ENCODE measurements at regions not wholly inside any gene's neighbourhood (a gene's known extent, or its start where the extent isn't known, plus 50 kb on each side); places are given as distances from the start of the nearest gene placed in this dataset.

DNA sequence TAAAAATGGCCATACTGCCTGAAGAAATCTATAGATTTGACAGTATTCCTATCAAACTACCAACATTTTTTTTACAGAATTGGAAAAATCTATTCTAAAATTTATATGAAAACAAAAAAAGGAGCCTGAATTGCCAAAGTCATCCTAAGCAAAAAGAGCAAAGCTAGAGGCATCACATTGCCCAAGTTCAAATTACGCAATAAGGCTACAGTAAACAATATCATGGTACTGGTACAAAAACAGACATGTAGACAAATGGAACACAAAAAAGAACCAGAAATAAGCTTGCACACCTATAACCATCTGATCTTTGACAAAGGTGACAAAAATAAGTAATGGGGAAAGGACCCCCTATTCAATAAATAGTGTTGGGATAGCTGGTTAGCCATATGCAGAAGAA lies 50.2 kb upstream of the THSD7B start:
- TF ChIP-seq, protein P1, sequence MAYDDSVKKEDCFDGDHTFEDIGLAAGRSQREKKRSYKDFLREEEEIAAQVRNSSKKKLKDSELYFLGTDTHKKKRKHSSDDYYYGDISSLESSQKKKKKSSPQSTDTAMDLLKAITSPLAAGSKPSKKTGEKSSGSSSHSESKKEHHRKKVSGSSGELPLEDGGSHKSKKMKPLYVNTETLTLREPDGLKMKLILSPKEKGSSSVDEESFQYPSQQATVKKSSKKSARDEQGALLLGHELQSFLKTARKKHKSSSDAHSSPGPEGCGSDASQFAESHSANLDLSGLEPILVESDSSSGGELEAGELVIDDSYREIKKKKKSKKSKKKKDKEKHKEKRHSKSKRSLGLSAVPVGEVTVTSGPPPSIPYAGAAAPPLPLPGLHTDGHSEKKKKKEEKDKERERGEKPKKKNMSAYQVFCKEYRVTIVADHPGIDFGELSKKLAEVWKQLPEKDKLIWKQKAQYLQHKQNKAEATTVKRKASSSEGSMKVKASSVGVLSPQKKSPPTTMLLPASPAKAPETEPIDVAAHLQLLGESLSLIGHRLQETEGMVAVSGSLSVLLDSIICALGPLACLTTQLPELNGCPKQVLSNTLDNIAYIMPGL (CRISPR knock-in tag; IDR thresholded peaks at IDR 0.05; ENCODE audit: borderline replicate concordance): no peak
- TF ChIP-seq MAZ (IDR thresholded peaks at IDR 0.05; ENCODE audit: borderline replicate concordance, low read depth, low read length): no peak
- no peak for TF ChIP-seq RAD21 (conservative IDR thresholded peaks at IDR 0.05 in 1 of 2, IDR thresholded peaks at IDR 0.05 in 1 of 2)
- ChIA-PET CTCF (no interaction called here), POLR2A (no interaction called here)
- Histone ChIP-seq H3K4me3 (no peak overlapping the region), H3K4me1 (no peaks in the 10 kb centered on the region), H3K4me2 (no peak overlapping the region), H3K27ac (no peak overlapping the region), H3K9me3 (no peaks in the 10 kb centered on the region)
- FAIRE-seq: no peak
- 28% methylated on average over 1 of the region's 1 CpG for WGBS (ENCODE audit: missing lambda C conversion rate)
- ATAC-seq: no peak
- no peak for DNase-seq (ENCODE audit: low read depth in 1 of 2, low spot score in 1 of 2)

DNA sequence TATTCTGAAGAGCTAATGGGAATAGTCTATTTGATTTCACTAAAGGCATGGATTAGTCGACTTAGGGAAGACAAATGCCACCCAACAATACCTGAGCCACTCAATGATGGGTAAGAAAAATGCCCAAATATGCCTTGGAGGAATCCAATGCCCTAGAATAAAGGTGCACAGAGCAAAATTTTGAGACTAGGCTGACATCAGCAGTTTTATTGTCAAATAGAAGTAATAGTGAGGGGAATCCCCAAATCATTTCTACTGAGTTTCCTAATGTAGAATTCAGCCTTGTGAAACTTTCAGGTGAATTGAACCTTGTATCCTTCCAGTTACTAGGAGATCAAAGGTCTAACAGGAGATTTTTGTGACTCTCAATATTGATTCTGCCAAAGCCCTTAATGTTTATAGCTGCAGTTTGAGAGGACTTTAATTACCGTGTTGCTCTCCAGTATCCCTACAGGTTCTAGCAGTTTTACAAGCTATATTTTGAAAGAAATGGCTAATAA lies 50.8 kb upstream of the THSD7B start:
- CTCF ChIA-PET: no interaction called here
- Histone ChIP-seq H3K4me3 (no peak overlapping the region), H3K9me3 (no peaks in the 10 kb centered on the region), H3K4me1 (no peaks in the 10 kb centered on the region), H3K4me2 (no peak overlapping the region), H3K27ac (no peak overlapping the region)
- WGBS (ENCODE audit: missing lambda C conversion rate): 3% methylated on average over 2 of the region's 2 CpGs
- POLR2A ChIA-PET: no interaction called here
- ATAC-seq (no peak), DNase-seq (ENCODE audit: low read depth in 1 of 2, low spot score in 1 of 2) (no peak), FAIRE-seq (no peak)
- TF ChIP-seq MAFK (IDR thresholded peaks at IDR 0.05; ENCODE audit: partially characterized antibody): peak; percentile 18
- no peak for TF ChIP-seq JUN (IDR thresholded peaks at IDR 0.05)

DNA sequence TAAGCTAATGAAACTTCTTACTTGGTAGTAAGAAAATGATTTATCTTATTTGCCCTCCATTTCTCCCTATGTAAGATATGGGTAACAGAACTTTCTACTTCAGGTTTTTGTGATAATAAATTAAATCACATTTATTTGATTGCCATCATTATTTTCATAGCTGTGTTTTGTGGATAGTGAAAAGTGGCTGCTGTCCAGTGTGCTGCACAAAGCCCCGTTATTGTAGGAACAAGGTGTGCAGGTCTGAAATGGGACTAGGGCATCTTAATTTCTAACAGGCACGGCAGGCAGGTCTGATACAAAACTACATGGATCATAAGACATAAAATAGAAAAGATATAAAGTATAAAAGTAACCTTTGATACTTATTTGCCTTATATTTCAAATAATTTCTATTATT lies 51.6 kb upstream of the THSD7B start:
- TF ChIP-seq BHLHE40 (IDR thresholded peaks at IDR 0.05; ENCODE audit: low read depth, low read length) (no peak), MAZ (IDR thresholded peaks at IDR 0.05; ENCODE audit: borderline replicate concordance, low read depth, low read length) (no peak), ESRRA (IDR thresholded peaks at IDR 0.05; ENCODE audit: borderline replicate concordance, low read length) (no peak), CHD2 (IDR thresholded peaks at IDR 0.05; ENCODE audit: low read length, partially characterized antibody) (no peak), EHF (CRISPR knock-in tag; IDR thresholded peaks at IDR 0.05) (no peak), JUN (IDR thresholded peaks at IDR 0.05) (no peak), HOXB13 (CRISPR knock-in tag; IDR thresholded peaks at IDR 0.05; ENCODE audit: low read depth) (no peak), RNF2 (IDR thresholded peaks at IDR 0.05; ENCODE audit: borderline replicate concordance, low read depth) (no peak), KDM5A (IDR thresholded peaks at IDR 0.05) (no peak), EP300 (IDR thresholded peaks at IDR 0.05) (no peak), NR3C1 (IDR thresholded peaks at IDR 0.05) (no peak), RFX5 (IDR thresholded peaks at IDR 0.05) (no peak), KDM1A (IDR thresholded peaks at IDR 0.05; ENCODE audit: low read depth) (no peak)
- TF ChIP-seq, protein P2, sequence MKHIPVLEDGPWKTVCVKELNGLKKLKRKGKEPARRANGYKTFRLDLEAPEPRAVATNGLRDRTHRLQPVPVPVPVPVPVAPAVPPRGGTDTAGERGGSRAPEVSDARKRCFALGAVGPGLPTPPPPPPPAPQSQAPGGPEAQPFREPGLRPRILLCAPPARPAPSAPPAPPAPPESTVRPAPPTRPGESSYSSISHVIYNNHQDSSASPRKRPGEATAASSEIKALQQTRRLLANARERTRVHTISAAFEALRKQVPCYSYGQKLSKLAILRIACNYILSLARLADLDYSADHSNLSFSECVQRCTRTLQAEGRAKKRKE (CRISPR knock-in tag; IDR thresholded peaks at IDR 0.05; ENCODE audit: low read depth): no peak
- TF ChIP-seq, protein P3, sequence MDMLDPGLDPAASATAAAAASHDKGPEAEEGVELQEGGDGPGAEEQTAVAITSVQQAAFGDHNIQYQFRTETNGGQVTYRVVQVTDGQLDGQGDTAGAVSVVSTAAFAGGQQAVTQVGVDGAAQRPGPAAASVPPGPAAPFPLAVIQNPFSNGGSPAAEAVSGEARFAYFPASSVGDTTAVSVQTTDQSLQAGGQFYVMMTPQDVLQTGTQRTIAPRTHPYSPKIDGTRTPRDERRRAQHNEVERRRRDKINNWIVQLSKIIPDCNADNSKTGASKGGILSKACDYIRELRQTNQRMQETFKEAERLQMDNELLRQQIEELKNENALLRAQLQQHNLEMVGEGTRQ (IDR thresholded peaks at IDR 0.05): no peak
- DNase-seq (ENCODE audit: low read depth in 1 of 2, low spot score in 1 of 2) (no peak), FAIRE-seq (no peak), ATAC-seq (no peak)
- ChIA-PET POLR2A (no interaction called here), CTCF (no interaction called here)
- no peak overlapping the region for H3K4me3 ChIP-seq
- no peaks in the 10 kb centered on the region for H3K9me3 ChIP-seq
- no peaks in the 10 kb centered on the region for H3K4me1 ChIP-seq
- H3K4me2 ChIP-seq: no peak overlapping the region
- H3K27ac ChIP-seq: no peak overlapping the region
- WGBS (ENCODE audit: missing lambda C conversion rate): 0% methylated on average over 2 of the region's 2 CpGs

DNA sequence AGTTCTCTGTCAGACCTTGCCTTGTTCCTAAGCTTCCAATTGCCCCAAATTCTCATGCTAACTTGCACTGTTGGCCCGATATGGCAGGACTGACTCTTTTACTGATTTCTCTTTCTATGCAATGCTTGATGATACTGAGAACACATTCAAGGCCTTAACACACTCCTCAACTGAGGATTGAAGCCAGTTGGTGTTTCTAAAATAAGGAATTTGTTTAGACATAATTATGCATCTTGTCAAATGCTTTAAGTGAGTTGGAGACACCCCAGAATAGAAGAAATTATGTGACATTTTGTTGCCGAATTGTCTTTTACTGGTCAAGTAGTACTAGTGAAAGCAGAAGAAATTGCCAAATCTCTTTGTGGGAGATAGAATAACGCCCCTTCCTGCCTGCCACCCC lies 60.0 kb upstream of the THSD7B start:
- no peak overlapping the region for H3K27ac ChIP-seq
- CTCF ChIA-PET: no interaction called here
- ATAC-seq (no peak), FAIRE-seq (no peak), DNase-seq (ENCODE audit: low read depth in 1 of 2, low spot score in 1 of 2) (no peak)
- no peak overlapping the region for H3K4me2 ChIP-seq
- H3K4me1 ChIP-seq: no peaks in the 10 kb centered on the region
- WGBS (ENCODE audit: missing lambda C conversion rate): 1% methylated on average over 3 of the region's 3 CpGs
- no peaks in the 10 kb centered on the region for H3K9me3 ChIP-seq
- POLR2A ChIA-PET: no interaction called here
- H3K4me3 ChIP-seq: no peak overlapping the region
- TF ChIP-seq KDM5A (IDR thresholded peaks at IDR 0.05): no peak
- TF ChIP-seq BHLHE40 (IDR thresholded peaks at IDR 0.05; ENCODE audit: low read depth, low read length): no peak
- TF ChIP-seq RFX5 (IDR thresholded peaks at IDR 0.05): no peak
- TF ChIP-seq EP300 (IDR thresholded peaks at IDR 0.05): no peak
- TF ChIP-seq, protein P3 (IDR thresholded peaks at IDR 0.05): no peak
- no peak for TF ChIP-seq CBX8 (IDR thresholded peaks at IDR 0.05)
- no peak for TF ChIP-seq RNF2 (IDR thresholded peaks at IDR 0.05; ENCODE audit: borderline replicate concordance, low read depth)
- TF ChIP-seq MYC (IDR thresholded peaks at IDR 0.05; ENCODE audit: borderline replicate concordance, low read length): no peak
- TF ChIP-seq, protein P4, sequence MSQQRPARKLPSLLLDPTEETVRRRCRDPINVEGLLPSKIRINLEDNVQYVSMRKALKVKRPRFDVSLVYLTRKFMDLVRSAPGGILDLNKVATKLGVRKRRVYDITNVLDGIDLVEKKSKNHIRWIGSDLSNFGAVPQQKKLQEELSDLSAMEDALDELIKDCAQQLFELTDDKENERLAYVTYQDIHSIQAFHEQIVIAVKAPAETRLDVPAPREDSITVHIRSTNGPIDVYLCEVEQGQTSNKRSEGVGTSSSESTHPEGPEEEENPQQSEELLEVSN (IDR thresholded peaks at IDR 0.05; ENCODE audit: borderline replicate concordance, low read depth): no peak
- no peak for TF ChIP-seq CHD4 (IDR thresholded peaks at IDR 0.05; ENCODE audit: borderline replicate concordance)
- TF ChIP-seq POLR2AphosphoS2 (conservative IDR thresholded peaks at IDR 0.05; ENCODE audit: low read length): no peak
- no peak for TF ChIP-seq POLR2A (IDR thresholded peaks at IDR 0.05; ENCODE audit: low read length)
- TF ChIP-seq TP53 (CRISPR knock-in tag; IDR thresholded peaks at IDR 0.05): no peak
- TF ChIP-seq, protein P2 (CRISPR knock-in tag; IDR thresholded peaks at IDR 0.05; ENCODE audit: low read depth): no peak

Data from A549 (cell line).